Lower leg skin (tissue), 4 donors: ENCODE measurements at regions not wholly inside any gene's neighbourhood (a gene's known extent, or its start where the extent isn't known, plus 50 kb on each side); places are given as distances from the start of the nearest gene placed in this dataset.

Source experiments
- DNase-seq, 2 donors: peaks; one replicate each; pipeline ENCODE4 v3.0.0-alpha.2; 2019; ENCODE audit warnings: low spot score in 2 of 2
- H3K4me3 ChIP-seq: fragments of 200-600 bp; sonication (generic); 2 replicates; pipeline ENCODE4 v1.5.1; 2017; ENCODE audit warnings: mild to moderate bottlenecking, low read depth; ENCODE audit not compliant: poor library complexity, severe bottlenecking
- CTCF ChIP-seq, 3 donors: fragments of 450-650 bp; IDR thresholded peaks; one replicate each; pipeline ENCODE4 v1.5.1; 2016; ENCODE audit warnings: antibody characterized with exemption in 3 of 3, mild to moderate bottlenecking in 3 of 3, moderate library complexity in 2 of 3
- POLR2A ChIP-seq, 2 donors: fragments of 450-650 bp; IDR thresholded peaks; one replicate each; pipeline ENCODE4 v1.6.1; 2016 to 2017; ENCODE audit warnings: antibody characterized with exemption in 2 of 2, mild to moderate bottlenecking in 1 of 2, moderate library complexity in 1 of 2
- WGBS, 2 donors: methylation state at CpG; one replicate each; pipeline ENCODE4 v1.1.5; 2018; 5-methylcytosine and 5-hydroxymethylcytosine counted together
- intact Hi-C: fragments of 100-400 bp; cut with DNase I; formaldehyde crosslinking; loops from one replicate; pipeline ENCODE4 v1.15.0; 2023; ENCODE audit warnings: low total_unique reads

GRCh38 chr1:232501854-232502253, 128.1 kb downstream of the SIPA1L2 start:
- TF ChIP-seq POLR2A (IDR thresholded peaks at IDR 0.05) = no peak
- no peak for TF ChIP-seq CTCF (IDR thresholded peaks at IDR 0.05)
- H3K4me3 ChIP-seq = no peak overlapping the region
- 66 to 70% methylated on average over 4 of the region's 4 CpGs for WGBS, 2 donors
- intact Hi-C loops = no loop called here
- DNase-seq = no peak

- intact Hi-C loops = no loop called here
- TF ChIP-seq POLR2A (IDR thresholded peaks at IDR 0.05) (no peak), CTCF (IDR thresholded peaks at IDR 0.05) (no peak)
- H3K4me3 ChIP-seq = no peak overlapping the region
- WGBS, 2 donors = 45 to 71% methylated on average over 4 of the region's 4 CpGs
- DNase-seq = no peak
These were observed 130.7 kb downstream of the SIPA1L2 start for GRCh38 chr1:232499188-232499587.

- WGBS, 2 donors = 90 to 93% methylated on average over 4 of the region's 4 CpGs
- TF ChIP-seq CTCF (IDR thresholded peaks at IDR 0.05) (no peak), POLR2A (IDR thresholded peaks at IDR 0.05) (no peak)
- DNase-seq = no peak
- intact Hi-C loops = no loop called here
- no peak overlapping the region for H3K4me3 ChIP-seq
These were observed 136.1 kb downstream of the SIPA1L2 start for GRCh38 chr1:232493869-232494268.

- TF ChIP-seq CTCF (IDR thresholded peaks at IDR 0.05) (no peak), POLR2A (IDR thresholded peaks at IDR 0.05) (no peak)
- 98% methylated on average over 4 of the region's 4 CpGs for WGBS, 2 donors
- intact Hi-C loops = no loop called here
- H3K4me3 ChIP-seq = no peak overlapping the region
- DNase-seq = no peak
These were observed 140.7 kb downstream of the SIPA1L2 start for GRCh38 chr1:232489256-232489655.

GRCh38 chr1:232487236-232487635, 142.7 kb downstream of the SIPA1L2 start:
- WGBS, 2 donors = 89 to 95% methylated on average over 3 of the region's 3 CpGs
- intact Hi-C loops = no loop called here
- H3K4me3 ChIP-seq = no peak overlapping the region
- TF ChIP-seq CTCF (IDR thresholded peaks at IDR 0.05) (no peak), POLR2A (IDR thresholded peaks at IDR 0.05) (no peak)
- no peak for DNase-seq

GRCh38 chr1:232486454-232487207, 143.3 kb downstream of the SIPA1L2 start:
- no peak overlapping the region for H3K4me3 ChIP-seq
- WGBS, 2 donors = 75 to 77% methylated on average over 2 of the region's 2 CpGs
- intact Hi-C loops = no loop called here
- no peak for TF ChIP-seq CTCF (IDR thresholded peaks at IDR 0.05)
- no peak for TF ChIP-seq POLR2A (IDR thresholded peaks at IDR 0.05)
- no peak for DNase-seq
